Karpas-422 (cell line): ENCODE measurements at regions not wholly inside any gene's neighbourhood (a gene's known extent, or its start where the extent isn't known, plus 50 kb on each side); places are given as distances from the start of the nearest gene placed in this dataset.

ENCODE experiments used
- DNase-seq: peaks from one replicate; pipeline ENCODE4 v3.0.0-alpha.2; 2015
- H2AFZ ChIP-seq: fragments of 200-600 bp; sonication (generic); 2 replicates; pipeline ENCODE4 v1.6.1; 2014; ENCODE audit warnings: antibody characterized with exemption, low read length, mixed read lengths
- H3K27ac ChIP-seq: fragments of 200-600 bp; sonication (generic); 2 replicates; pipeline ENCODE4 v1.5.1; 2014; ENCODE audit warnings: mild to moderate bottlenecking, low read length, moderate library complexity
- H3K27me3 ChIP-seq: fragments of 200-600 bp; sonication (generic); 2 replicates; pipeline ENCODE4 v1.6.1; 2014; ENCODE audit warnings: low read length, mixed read lengths
- H3K36me3 ChIP-seq: fragments of 200-600 bp; sonication (generic); 2 replicates; pipeline ENCODE4 v1.6.1; 2014; ENCODE audit warnings: low read length, mixed read lengths; ENCODE audit not compliant: insufficient read depth
- H3K4me1 ChIP-seq: fragments of 200-600 bp; sonication (generic); 2 replicates; pipeline ENCODE4 v1.6.1; 2014; ENCODE audit warnings: mild to moderate bottlenecking, low read length, mixed read lengths
- H3K4me2 ChIP-seq: fragments of 200-600 bp; sonication (generic); 2 replicates; pipeline ENCODE4 v1.6.1; 2014; ENCODE audit warnings: low read length, low read depth, mild to moderate bottlenecking; ENCODE audit not compliant: poor library complexity, severe bottlenecking
- H3K4me3 ChIP-seq: fragments of 200-600 bp; sonication (generic); 2 replicates; pipeline ENCODE4 v1.5.1; 2014; ENCODE audit warnings: mild to moderate bottlenecking, antibody characterized with exemption, low read length, mixed read lengths
- H3K79me2 ChIP-seq: fragments of 200-600 bp; sonication (generic); 2 replicates; pipeline ENCODE4 v1.6.1; 2014; ENCODE audit warnings: mild to moderate bottlenecking, low read length, mixed read lengths
- H3K9ac ChIP-seq: fragments of 200-600 bp; sonication (generic); 2 replicates; pipeline ENCODE4 v1.6.0; 2014; ENCODE audit warnings: low read length
- H3K9me2 ChIP-seq: fragments of 200-600 bp; sonication (generic), shearing (Covaris generic); replicated peaks from 2 replicates; pipeline ENCODE4 v1.6.0; 2014; ENCODE audit warnings: mild to moderate bottlenecking, low read length, moderate library complexity; ENCODE audit not compliant: insufficient read depth
- H3K9me3 ChIP-seq: fragments of 300-700, 200-600 bp; sonication (generic); 2 replicates; pipeline ENCODE4 v1.6.1; 2014; ENCODE audit warnings: low read length, mixed read lengths
- H4K20me1 ChIP-seq: fragments of 200-600 bp; sonication (generic); 2 replicates; pipeline ENCODE4 v1.6.1; 2014; ENCODE audit warnings: mild to moderate bottlenecking, antibody characterized with exemption, low read length, low read depth; ENCODE audit not compliant: insufficient read depth

GRCh38 chr13:109883181-109884180 lies 97.1 kb upstream of the IRS2 start:
- no peak overlapping the region for H3K27ac ChIP-seq
- H3K79me2 ChIP-seq, result no peaks in the 10 kb centered on the region
- H3K4me3 ChIP-seq, result no peak overlapping the region
- no peak overlapping the region for H2AFZ ChIP-seq
- no peaks in the 10 kb centered on the region for H3K9me3 ChIP-seq
- H3K9me2 ChIP-seq, result no peaks in the 10 kb centered on the region
- no peak for DNase-seq
- no peaks in the 10 kb centered on the region for H3K36me3 ChIP-seq
- H3K9ac ChIP-seq, result no peak overlapping the region
- H3K27me3 ChIP-seq, result no peaks in the 10 kb centered on the region
- H3K4me2 ChIP-seq, result no peak overlapping the region
- no peaks in the 10 kb centered on the region for H3K4me1 ChIP-seq
- no peaks in the 10 kb centered on the region for H4K20me1 ChIP-seq

- DNase-seq, result no peak
- no peaks in the 10 kb centered on the region for H4K20me1 ChIP-seq
- H3K36me3 ChIP-seq, result no peaks in the 10 kb centered on the region
These were observed 95.7 kb upstream of the IRS2 start for GRCh38 chr13:109881961-109882558.

GRCh38 chr13:109881347-109881725 lies 95.0 kb upstream of the IRS2 start:
- Histone ChIP-seq H3K79me2 (no peaks in the 10 kb centered on the region), H3K36me3 (no peaks in the 10 kb centered on the region), H3K9me3 (no peaks in the 10 kb centered on the region), H3K4me2 (no peak overlapping the region), H3K27ac (no peak overlapping the region), H4K20me1 (no peaks in the 10 kb centered on the region), H3K4me3 (no peak overlapping the region), H3K4me1 (no peaks in the 10 kb centered on the region), H3K9me2 (no peaks in the 10 kb centered on the region), H3K27me3 (no peaks in the 10 kb centered on the region), H2AFZ (no peak overlapping the region), H3K9ac (no peak overlapping the region)
- DNase-seq, result no peak

More at GRCh38 chr13:109881961-109882558, 95.7 kb upstream of the IRS2 start:
- Histone ChIP-seq H3K79me2 (no peaks in the 10 kb centered on the region), H3K27me3 (no peaks in the 10 kb centered on the region), H3K4me1 (no peaks in the 10 kb centered on the region), H3K9me2 (no peaks in the 10 kb centered on the region), H2AFZ (no peak overlapping the region), H3K9ac (no peak overlapping the region), H3K4me3 (no peak overlapping the region), H3K27ac (no peak overlapping the region), H3K9me3 (no peaks in the 10 kb centered on the region), H3K4me2 (no peak overlapping the region)

- no peaks in the 10 kb centered on the region for H3K36me3 ChIP-seq
- no peak for DNase-seq
- H3K27ac ChIP-seq, result no peak overlapping the region
- no peak overlapping the region for H3K4me2 ChIP-seq
- H2AFZ ChIP-seq, result no peak overlapping the region
- H3K4me3 ChIP-seq, result no peak overlapping the region
- no peaks in the 10 kb centered on the region for H3K9me2 ChIP-seq
- no peaks in the 10 kb centered on the region for H3K27me3 ChIP-seq
- no peaks in the 10 kb centered on the region for H3K9me3 ChIP-seq
- H4K20me1 ChIP-seq, result no peaks in the 10 kb centered on the region
- no peaks in the 10 kb centered on the region for H3K79me2 ChIP-seq
- no peaks in the 10 kb centered on the region for H3K4me1 ChIP-seq
- no peak overlapping the region for H3K9ac ChIP-seq
These were observed 94.3 kb upstream of the IRS2 start for GRCh38 chr13:109880371-109881346.

- Histone ChIP-seq H3K27ac (no peak overlapping the region), H3K9me2 (no peaks in the 10 kb centered on the region), H3K9me3 (no peaks in the 10 kb centered on the region), H3K27me3 (no peaks in the 10 kb centered on the region), H3K4me1 (no peaks in the 10 kb centered on the region), H3K79me2 (no peaks in the 10 kb centered on the region), H3K9ac (no peak overlapping the region), H4K20me1 (no peaks in the 10 kb centered on the region), H3K36me3 (no peaks in the 10 kb centered on the region), H3K4me3 (no peak overlapping the region), H3K4me2 (no peak overlapping the region), H2AFZ (no peak overlapping the region)
- no peak for DNase-seq
These were observed 93.0 kb upstream of the IRS2 start for GRCh38 chr13:109879338-109879737.

GRCh38 chr13:109877809-109878208 lies 91.4 kb upstream of the IRS2 start:
- Histone ChIP-seq H3K4me1 (no peaks in the 10 kb centered on the region), H3K4me3 (no peak overlapping the region), H3K27ac (no peak overlapping the region), H3K27me3 (no peaks in the 10 kb centered on the region), H3K79me2 (no peaks in the 10 kb centered on the region), H3K9ac (no peak overlapping the region), H3K9me2 (no peaks in the 10 kb centered on the region), H3K4me2 (no peak overlapping the region), H3K36me3 (no peaks in the 10 kb centered on the region), H4K20me1 (no peaks in the 10 kb centered on the region), H2AFZ (no peak overlapping the region), H3K9me3 (no peaks in the 10 kb centered on the region)
- DNase-seq, result no peak

- Histone ChIP-seq H3K4me3 (no peak overlapping the region), H3K27ac (no peak overlapping the region), H3K9me3 (no peaks in the 10 kb centered on the region), H3K79me2 (no peaks in the 10 kb centered on the region), H3K4me2 (no peak overlapping the region), H2AFZ (no peak overlapping the region), H3K9ac (no peak overlapping the region), H3K9me2 (no peaks in the 10 kb centered on the region), H4K20me1 (no peaks in the 10 kb centered on the region), H3K4me1 (no peaks in the 10 kb centered on the region), H3K27me3 (no peaks in the 10 kb centered on the region), H3K36me3 (no peaks in the 10 kb centered on the region)
- no peak for DNase-seq
These were observed 89.4 kb upstream of the IRS2 start for GRCh38 chr13:109875746-109876145.
